Osteoblast (primary cell): ENCODE measurements at regions not wholly inside any gene's neighbourhood (a gene's known extent, or its start where the extent isn't known, plus 50 kb on each side); places are given as distances from the start of the nearest gene placed in this dataset.

Experiments used
- DNase-seq: peaks from one replicate; pipeline ENCODE4 v3.0.0; 2011; ENCODE audit warnings: low spot score, mixed read lengths; ENCODE audit not compliant: insufficient read length; ENCODE audit errors: missing footprints
- H2AFZ ChIP-seq: 2 replicates; pipeline ENCODE4 v1.6.0; 2011; ENCODE audit warnings: mild to moderate bottlenecking, low read length
- H3K27ac ChIP-seq: 2 replicates; pipeline ENCODE4 v1.5.1; 2011; ENCODE audit warnings: mild to moderate bottlenecking, low read depth, low read length, moderate library complexity
- H3K27me3 ChIP-seq: 2 replicates; pipeline ENCODE4 v1.6.0; 2012; ENCODE audit warnings: mild to moderate bottlenecking, control low read depth, inconsistent platforms, low read length, moderate library complexity; ENCODE audit not compliant: insufficient read depth
- H3K36me3 ChIP-seq: 2 replicates; pipeline ENCODE4 v1.5.1; 2011; ENCODE audit warnings: mild to moderate bottlenecking, low read length, control low read depth, moderate library complexity; ENCODE audit not compliant: insufficient read depth
- H3K4me1 ChIP-seq: 2 replicates; pipeline ENCODE4 v1.5.1; 2011; ENCODE audit warnings: mild to moderate bottlenecking, low read length, control low read depth, moderate library complexity; ENCODE audit not compliant: insufficient read depth
- H3K4me2 ChIP-seq: 2 replicates; pipeline ENCODE4 v1.6.0; 2011; ENCODE audit warnings: mild to moderate bottlenecking, low read length; ENCODE audit not compliant: insufficient read depth
- H3K4me3 ChIP-seq: fragments of 200-600 bp; sonication (generic); 3 replicates; pipeline ENCODE4 v1.5.1; 2012; ENCODE audit warnings: mild to moderate bottlenecking, low read length, inconsistent platforms; ENCODE audit not compliant: insufficient read depth
- H3K79me2 ChIP-seq: 2 replicates; pipeline ENCODE4 v1.6.0; 2012; ENCODE audit warnings: mild to moderate bottlenecking, low read length, control low read depth, inconsistent platforms; ENCODE audit not compliant: insufficient read depth
- H3K9me3 ChIP-seq: 2 replicates; pipeline ENCODE4 v1.5.1; 2011; ENCODE audit warnings: low read depth, low read length, control low read depth
- H4K20me1 ChIP-seq: 2 replicates; pipeline ENCODE4 v1.6.0; 2012; ENCODE audit warnings: mild to moderate bottlenecking, low read length, control low read depth; ENCODE audit not compliant: insufficient read depth
- TF ChIP-seq, protein P1 (sequence below): IDR thresholded peaks from 2 replicates; pipeline ENCODE4 v1.5.1; 2011; ENCODE audit warnings: mild to moderate bottlenecking, low read depth, low read length, moderate library complexity; ENCODE audit errors: extremely low read depth

GRCh38 chr2:123283431-123283830 is 741.7 kb upstream of the CNTNAP5 start:
- Histone ChIP-seq H3K4me3 (no peak overlapping the region), H3K27me3 (no peaks in the 10 kb centered on the region), H3K79me2 (no peaks in the 10 kb centered on the region), H4K20me1 (no peaks in the 10 kb centered on the region), H2AFZ (no peak overlapping the region), H3K9me3 (peaks cover 3% of the 10 kb centered on the region), H3K36me3 (no peaks in the 10 kb centered on the region), H3K4me2 (no peak overlapping the region), H3K4me1 (no peaks in the 10 kb centered on the region), H3K27ac (no peak overlapping the region)
- DNase-seq, result no peak
- TF ChIP-seq, protein P1, sequence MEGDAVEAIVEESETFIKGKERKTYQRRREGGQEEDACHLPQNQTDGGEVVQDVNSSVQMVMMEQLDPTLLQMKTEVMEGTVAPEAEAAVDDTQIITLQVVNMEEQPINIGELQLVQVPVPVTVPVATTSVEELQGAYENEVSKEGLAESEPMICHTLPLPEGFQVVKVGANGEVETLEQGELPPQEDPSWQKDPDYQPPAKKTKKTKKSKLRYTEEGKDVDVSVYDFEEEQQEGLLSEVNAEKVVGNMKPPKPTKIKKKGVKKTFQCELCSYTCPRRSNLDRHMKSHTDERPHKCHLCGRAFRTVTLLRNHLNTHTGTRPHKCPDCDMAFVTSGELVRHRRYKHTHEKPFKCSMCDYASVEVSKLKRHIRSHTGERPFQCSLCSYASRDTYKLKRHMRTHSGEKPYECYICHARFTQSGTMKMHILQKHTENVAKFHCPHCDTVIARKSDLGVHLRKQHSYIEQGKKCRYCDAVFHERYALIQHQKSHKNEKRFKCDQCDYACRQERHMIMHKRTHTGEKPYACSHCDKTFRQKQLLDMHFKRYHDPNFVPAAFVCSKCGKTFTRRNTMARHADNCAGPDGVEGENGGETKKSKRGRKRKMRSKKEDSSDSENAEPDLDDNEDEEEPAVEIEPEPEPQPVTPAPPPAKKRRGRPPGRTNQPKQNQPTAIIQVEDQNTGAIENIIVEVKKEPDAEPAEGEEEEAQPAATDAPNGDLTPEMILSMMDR, result no peak

DNA sequence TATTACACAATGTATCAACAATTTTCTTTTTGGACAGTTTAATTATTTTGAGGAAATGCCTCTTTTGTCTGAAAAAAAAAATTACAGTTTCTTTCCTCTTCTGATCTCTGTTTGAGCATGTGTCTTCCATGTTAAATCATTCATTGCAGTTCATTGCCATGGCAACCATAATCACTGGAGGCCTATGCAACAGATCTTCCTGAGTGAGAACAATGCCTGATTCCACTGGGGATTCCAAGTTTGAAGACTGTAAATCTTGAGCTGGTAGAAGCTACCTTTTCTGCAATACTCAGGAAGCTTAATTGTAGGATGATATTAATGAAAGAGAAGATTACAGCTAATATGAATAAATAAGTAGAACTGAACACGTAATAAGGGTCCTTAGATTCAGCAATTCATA is 721.4 kb upstream of the CNTNAP5 start:
- Histone ChIP-seq H2AFZ (no peak overlapping the region), H3K4me2 (no peak overlapping the region), H3K9me3 (no peaks in the 10 kb centered on the region), H4K20me1 (no peaks in the 10 kb centered on the region), H3K27me3 (no peaks in the 10 kb centered on the region), H3K27ac (no peak overlapping the region), H3K36me3 (no peaks in the 10 kb centered on the region), H3K79me2 (no peaks in the 10 kb centered on the region), H3K4me1 (no peaks in the 10 kb centered on the region), H3K4me3 (no peak overlapping the region)
- TF ChIP-seq, protein P1, result no peak
- DNase-seq, result no peak
